Esophagus muscularis mucosa (tissue), 2 donors: ENCODE measurements at regions not wholly inside any gene's neighbourhood (a gene's known extent, or its start where the extent isn't known, plus 50 kb on each side); places are given as distances from the start of the nearest gene placed in this dataset.

Experiments used
- EP300 ChIP-seq: sonication (generic); formaldehyde crosslinking; IDR thresholded peaks from one replicate; pipeline ENCODE4 v1.6.1; 2017; ENCODE audit warnings: antibody characterized with exemption
- POLR2A ChIP-seq: fragments of 450-650 bp; IDR thresholded peaks from one replicate; pipeline ENCODE4 v1.6.1; 2017; ENCODE audit warnings: antibody characterized with exemption, moderate library complexity, mild to moderate bottlenecking, low read depth

GRCh38 chr3:34279901-34280300, 481.5 kb downstream of the PDCD6IP start:
- TF ChIP-seq EP300 (no peak), POLR2A (no peak)
